Hepatocyte (in vitro differentiated cells): ENCODE measurements at regions not wholly inside any gene's neighbourhood (a gene's known extent, or its start where the extent isn't known, plus 50 kb on each side); places are given as distances from the start of the nearest gene placed in this dataset.

Experiments used
- DNase-seq: peaks from one replicate; pipeline ENCODE4 v3.0.0-alpha.2; 2016; ENCODE audit warnings: low spot score
- H2AFZ ChIP-seq: fragments of 200-600 bp; sonication (generic); 2 replicates; pipeline ENCODE4 v1.6.0; 2016; ENCODE audit warnings: antibody characterized with exemption, mild to moderate bottlenecking
- H3K27ac ChIP-seq: fragments of 200-600 bp; sonication (generic); 2 replicates; pipeline ENCODE4 v1.5.1; 2016; ENCODE audit warnings: mild to moderate bottlenecking
- H3K27me3 ChIP-seq: fragments of 200-600 bp; sonication (generic); 2 replicates; pipeline ENCODE4 v1.6.1; 2016
- H3K36me3 ChIP-seq: fragments of 200-600 bp; sonication (generic); replicated peaks from 2 replicates; pipeline ENCODE4 v1.5.1; 2016; ENCODE audit warnings: low read depth; ENCODE audit not compliant: insufficient read depth
- H3K4me1 ChIP-seq: fragments of 200-600 bp; sonication (generic); 2 replicates; pipeline ENCODE4 v1.5.1; 2016; ENCODE audit warnings: mild to moderate bottlenecking, moderate library complexity; ENCODE audit not compliant: insufficient read depth
- H3K4me2 ChIP-seq: fragments of 200-600 bp; sonication (generic); 2 replicates; pipeline ENCODE4 v1.6.0; 2016
- H3K4me3 ChIP-seq: fragments of 200-600 bp; sonication (generic); 2 replicates; pipeline ENCODE4 v1.5.1; 2016; ENCODE audit warnings: mild to moderate bottlenecking
- H3K79me2 ChIP-seq: fragments of 200-600 bp; sonication (generic); 2 replicates; pipeline ENCODE4 v1.6.0; 2017; ENCODE audit warnings: mild to moderate bottlenecking
- H3K9me2 ChIP-seq: fragments of 200-600 bp; sonication (generic); replicated peaks from 2 replicates; pipeline ENCODE4 v1.6.0; 2017; ENCODE audit warnings: mild to moderate bottlenecking; ENCODE audit not compliant: insufficient read depth
- H3K9me3 ChIP-seq: fragments of 200-600 bp; sonication (generic); 2 replicates; pipeline ENCODE4 v1.5.1; 2016; ENCODE audit warnings: low read depth, mild to moderate bottlenecking
- H4K20me1 ChIP-seq: fragments of 200-600 bp; sonication (generic); 2 replicates; pipeline ENCODE4 v1.6.0; 2016; ENCODE audit warnings: mild to moderate bottlenecking; ENCODE audit not compliant: insufficient read depth, poor library complexity, severe bottlenecking
- CTCF ChIP-seq: fragments of 200-600 bp; sonication (generic); IDR thresholded peaks from 2 replicates; pipeline ENCODE4 v1.5.1; 2016; ENCODE audit warnings: antibody characterized with exemption, mild to moderate bottlenecking; ENCODE audit not compliant: poor library complexity
- EZH2 ChIP-seq: fragments of 200-600 bp; sonication (generic); IDR thresholded peaks from 2 replicates; pipeline ENCODE4 v1.6.1; 2016; ENCODE audit warnings: antibody characterized with exemption, mild to moderate bottlenecking, borderline replicate concordance
- EZH2phosphoT487 ChIP-seq: fragments of 200-600 bp; sonication (generic); IDR thresholded peaks from one replicate; pipeline ENCODE4 v1.6.1; 2018; ENCODE audit warnings: antibody characterized with exemption, mild to moderate bottlenecking, low read depth, moderate library complexity; ENCODE audit not compliant: unreplicated experiment, severe bottlenecking
- WGBS: methylation state at CpG from one replicate; pipeline ENCODE4 v1.1.6; 2016; ENCODE audit warnings: low lambda C conversion rate; ENCODE audit errors: missing lambda C conversion rate; 5-methylcytosine and 5-hydroxymethylcytosine counted together

GRCh38 chr11:115843111-115843510 lies 338.9 kb upstream of the CADM1 start:
- H3K9me2 ChIP-seq = no peaks in the 10 kb centered on the region
- H3K79me2 ChIP-seq = no peaks in the 10 kb centered on the region
- H3K9me3 ChIP-seq = no peaks in the 10 kb centered on the region
- H3K4me1 ChIP-seq = peaks cover under 1% of the 10 kb centered on the region
- no peak overlapping the region for H2AFZ ChIP-seq
- TF ChIP-seq CTCF = no peak
- no peak for TF ChIP-seq EZH2
- TF ChIP-seq EZH2phosphoT487 = no peak
- WGBS = 44% methylated on average over 1 of the region's 1 CpG
- no peak overlapping the region for H3K27ac ChIP-seq
- H4K20me1 ChIP-seq = no peaks in the 10 kb centered on the region
- no peaks in the 10 kb centered on the region for H3K36me3 ChIP-seq
- no peak overlapping the region for H3K4me2 ChIP-seq
- H3K4me3 ChIP-seq = no peak overlapping the region
- no peaks in the 10 kb centered on the region for H3K27me3 ChIP-seq
- no peak for DNase-seq

DNA sequence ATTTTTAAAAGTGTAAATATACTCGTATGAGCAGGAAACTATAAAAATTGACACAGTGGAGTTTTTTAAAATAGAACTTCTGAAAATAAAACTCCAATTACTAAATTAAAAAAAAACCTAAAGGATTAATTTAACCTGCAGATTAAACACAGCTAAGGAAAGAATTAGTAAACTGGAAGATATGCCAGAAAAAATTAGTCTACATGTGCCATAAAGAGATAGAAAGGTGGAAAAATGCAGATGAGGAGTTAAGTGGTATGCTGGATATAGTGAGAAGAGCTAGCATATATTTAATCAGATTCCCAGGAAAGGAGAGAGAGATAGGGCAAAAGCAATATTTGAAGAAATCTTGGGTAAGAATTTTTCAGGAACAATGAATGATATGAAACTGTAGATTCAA lies 315.8 kb upstream of the CADM1 start:
- H2AFZ ChIP-seq = no peak overlapping the region

DNA sequence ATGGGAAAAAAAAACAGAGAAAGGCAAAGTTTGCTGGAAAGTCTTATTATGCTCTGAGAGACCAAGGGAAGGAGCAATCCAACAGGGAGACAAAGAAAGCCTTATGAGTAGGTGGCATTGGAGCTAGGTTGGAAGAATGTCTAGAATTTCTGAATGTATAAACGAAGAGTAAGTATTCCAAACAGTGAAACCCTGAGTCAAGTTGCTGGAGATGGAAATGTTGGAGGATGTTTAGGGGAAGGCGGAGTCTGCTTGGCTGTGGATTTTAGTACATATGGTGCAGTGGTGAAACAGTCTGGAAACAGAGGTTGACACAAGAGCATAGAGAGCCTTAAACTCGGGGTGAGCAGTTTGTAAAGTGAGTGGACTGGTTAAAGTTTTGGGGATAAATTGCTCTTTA lies 314.8 kb upstream of the CADM1 start:
- Histone ChIP-seq H2AFZ (no peak overlapping the region), H3K9me3 (no peaks in the 10 kb centered on the region), H3K27ac (no peak overlapping the region), H3K36me3 (no peaks in the 10 kb centered on the region), H3K27me3 (no peaks in the 10 kb centered on the region), H3K4me2 (no peak overlapping the region), H4K20me1 (no peaks in the 10 kb centered on the region), H3K4me1 (no peaks in the 10 kb centered on the region), H3K4me3 (no peak overlapping the region), H3K79me2 (no peaks in the 10 kb centered on the region), H3K9me2 (no peaks in the 10 kb centered on the region)
- 86% methylated on average over 3 of the region's 3 CpGs for WGBS
- TF ChIP-seq CTCF (no peak), EZH2 (no peak), EZH2phosphoT487 (no peak)
- no peak for DNase-seq

More for the DNA sequence above, 315.8 kb upstream of the CADM1 start:
- Histone ChIP-seq H3K4me2 (no peak overlapping the region), H3K79me2 (no peaks in the 10 kb centered on the region), H3K4me1 (no peaks in the 10 kb centered on the region), H3K27me3 (no peaks in the 10 kb centered on the region), H3K9me2 (no peaks in the 10 kb centered on the region), H3K27ac (no peak overlapping the region), H3K4me3 (no peak overlapping the region), H3K9me3 (no peaks in the 10 kb centered on the region), H4K20me1 (no peaks in the 10 kb centered on the region), H3K36me3 (no peaks in the 10 kb centered on the region)
- no peak for DNase-seq
- 92% methylated on average over 1 of the region's 1 CpG for WGBS
- TF ChIP-seq EZH2 (no peak), EZH2phosphoT487 (no peak), CTCF (no peak)

GRCh38 chr11:115817844-115818468 lies 313.7 kb upstream of the CADM1 start:
- no peak overlapping the region for H2AFZ ChIP-seq
- no peak overlapping the region for H3K4me2 ChIP-seq
- H3K27me3 ChIP-seq = no peaks in the 10 kb centered on the region
- whole genome bisulfite sequencing = 56% methylated on average over 6 of the region's 6 CpGs
- H3K27ac ChIP-seq = no peak overlapping the region
- H4K20me1 ChIP-seq = no peaks in the 10 kb centered on the region
- H3K9me3 ChIP-seq = no peaks in the 10 kb centered on the region
- no peaks in the 10 kb centered on the region for H3K36me3 ChIP-seq
- no peaks in the 10 kb centered on the region for H3K79me2 ChIP-seq
- H3K9me2 ChIP-seq = no peaks in the 10 kb centered on the region
- no peak overlapping the region for H3K4me3 ChIP-seq
- TF ChIP-seq EZH2phosphoT487 (no peak), CTCF (no peak), EZH2 (no peak)
- no peaks in the 10 kb centered on the region for H3K4me1 ChIP-seq
- no peak for DNase-seq
